ENCODE measurements at regions not wholly inside any gene's neighbourhood (a gene's known extent, or its start where the extent isn't known, plus 50 kb on each side); places are given as distances from the start of the nearest gene placed in this dataset.
"Not testable (repeated sequence)": the region's sequence is repeated elsewhere in the genome, so short reads cannot be mapped to it uniquely, and the experiment has no call there.

DNA sequence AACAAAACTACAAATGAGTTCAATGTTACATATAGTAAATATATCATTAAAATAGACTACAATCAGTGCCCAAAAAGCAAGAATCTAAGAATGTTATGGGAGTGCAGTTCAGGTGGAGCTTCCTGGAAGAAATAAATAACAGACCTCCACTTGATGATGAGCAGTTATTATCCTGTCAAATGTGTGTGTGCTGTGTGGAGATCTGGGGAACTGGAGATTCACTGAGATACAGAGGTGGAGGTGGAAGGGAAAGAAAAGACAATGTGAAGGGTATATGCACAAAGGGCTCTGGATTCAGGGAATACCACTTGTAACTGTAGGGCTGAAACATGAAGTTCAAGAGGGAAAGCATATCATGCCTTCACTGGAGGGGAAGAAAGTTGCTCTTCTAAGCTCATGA is 331.1 kb downstream of the SEMA3D start:
- no peak for FAIRE-seq
- no peaks in the 10 kb centered on the region for H3K36me3 ChIP-seq (ENCODE audit: control insufficient read depth, insufficient read depth, low read length)
- TF ChIP-seq, protein P1, sequence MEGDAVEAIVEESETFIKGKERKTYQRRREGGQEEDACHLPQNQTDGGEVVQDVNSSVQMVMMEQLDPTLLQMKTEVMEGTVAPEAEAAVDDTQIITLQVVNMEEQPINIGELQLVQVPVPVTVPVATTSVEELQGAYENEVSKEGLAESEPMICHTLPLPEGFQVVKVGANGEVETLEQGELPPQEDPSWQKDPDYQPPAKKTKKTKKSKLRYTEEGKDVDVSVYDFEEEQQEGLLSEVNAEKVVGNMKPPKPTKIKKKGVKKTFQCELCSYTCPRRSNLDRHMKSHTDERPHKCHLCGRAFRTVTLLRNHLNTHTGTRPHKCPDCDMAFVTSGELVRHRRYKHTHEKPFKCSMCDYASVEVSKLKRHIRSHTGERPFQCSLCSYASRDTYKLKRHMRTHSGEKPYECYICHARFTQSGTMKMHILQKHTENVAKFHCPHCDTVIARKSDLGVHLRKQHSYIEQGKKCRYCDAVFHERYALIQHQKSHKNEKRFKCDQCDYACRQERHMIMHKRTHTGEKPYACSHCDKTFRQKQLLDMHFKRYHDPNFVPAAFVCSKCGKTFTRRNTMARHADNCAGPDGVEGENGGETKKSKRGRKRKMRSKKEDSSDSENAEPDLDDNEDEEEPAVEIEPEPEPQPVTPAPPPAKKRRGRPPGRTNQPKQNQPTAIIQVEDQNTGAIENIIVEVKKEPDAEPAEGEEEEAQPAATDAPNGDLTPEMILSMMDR (IDR thresholded peaks at IDR 0.05; ENCODE audit: insufficient read depth, low read length, severe bottlenecking), result no peak

GRCh38 chr7:84848974-84849372 is 337.9 kb downstream of the SEMA3D start:
- H3K27me3 ChIP-seq (ENCODE audit: control insufficient read depth, insufficient read depth, low read length); FAIRE-seq; H3K36me3 ChIP-seq (ENCODE audit: control insufficient read depth, insufficient read depth, low read length); DNase-seq (ENCODE audit: low read depth); H3K4me3 ChIP-seq (ENCODE audit: low read depth, low read length): not testable (repeated sequence)

More for the DNA sequence above, 331.1 kb downstream of the SEMA3D start:
- no peaks in the 10 kb centered on the region for H3K27me3 ChIP-seq (ENCODE audit: control insufficient read depth, insufficient read depth, low read length)
- DNase-seq (ENCODE audit: low read depth), result no peak
- H3K4me3 ChIP-seq (ENCODE audit: low read depth, low read length), result no peak overlapping the region

DNA sequence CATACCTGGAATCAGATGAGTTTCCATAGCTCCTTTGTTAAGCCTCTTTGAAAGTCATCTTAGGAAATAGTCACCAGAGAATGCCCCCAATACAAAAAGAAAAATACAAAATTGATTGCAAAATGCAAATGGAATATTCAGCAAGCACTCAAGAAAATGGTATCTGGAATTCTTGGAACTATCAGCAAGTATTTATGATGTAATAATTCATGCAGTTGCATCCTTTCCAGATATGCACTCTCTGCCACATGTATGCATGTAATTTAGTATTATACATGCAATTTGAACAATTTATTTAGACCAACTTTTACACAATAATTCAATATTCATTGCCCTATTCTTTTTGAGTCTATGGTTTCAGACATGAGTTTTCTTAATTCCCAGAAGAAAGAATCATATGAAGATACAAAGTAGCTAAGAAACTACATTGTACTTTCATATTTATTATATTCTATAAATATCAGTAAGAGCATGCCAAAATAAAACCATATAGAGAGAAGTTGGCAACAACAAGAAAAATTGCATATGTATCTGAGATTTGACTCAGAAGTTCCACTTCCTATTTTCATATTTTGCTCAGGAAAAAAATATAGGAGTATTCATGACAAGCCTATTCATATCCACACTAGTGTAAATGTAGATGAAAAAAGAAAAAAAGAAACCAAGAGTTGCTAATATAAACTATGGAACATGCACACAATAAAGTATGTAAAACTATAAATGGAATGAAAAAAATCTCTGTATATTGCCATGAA is 338.5 kb downstream of the SEMA3D start:
- Histone ChIP-seq H3K36me3 (ENCODE audit: control insufficient read depth, insufficient read depth, low read length) (no peaks in the 10 kb centered on the region), H3K4me3 (ENCODE audit: low read depth, low read length) (no peak overlapping the region), H3K27me3 (ENCODE audit: control insufficient read depth, insufficient read depth, low read length) (no peaks in the 10 kb centered on the region)
- no peak for FAIRE-seq
- TF ChIP-seq, protein P1 (IDR thresholded peaks at IDR 0.05; ENCODE audit: insufficient read depth, low read length, severe bottlenecking), result no peak
- DNase-seq (ENCODE audit: low read depth), result no peak

GRCh38 chr7:84847790-84848189 is 339.1 kb downstream of the SEMA3D start:
- DNase-seq (ENCODE audit: low read depth) (no peak), FAIRE-seq (no peak)
- no peaks in the 10 kb centered on the region for H3K36me3 ChIP-seq (ENCODE audit: control insufficient read depth, insufficient read depth, low read length)
- H3K4me3 ChIP-seq (ENCODE audit: low read depth, low read length), result no peak overlapping the region
- TF ChIP-seq, protein P1 (IDR thresholded peaks at IDR 0.05; ENCODE audit: insufficient read depth, low read length, severe bottlenecking), result no peak
- no peaks in the 10 kb centered on the region for H3K27me3 ChIP-seq (ENCODE audit: control insufficient read depth, insufficient read depth, low read length)

DNA sequence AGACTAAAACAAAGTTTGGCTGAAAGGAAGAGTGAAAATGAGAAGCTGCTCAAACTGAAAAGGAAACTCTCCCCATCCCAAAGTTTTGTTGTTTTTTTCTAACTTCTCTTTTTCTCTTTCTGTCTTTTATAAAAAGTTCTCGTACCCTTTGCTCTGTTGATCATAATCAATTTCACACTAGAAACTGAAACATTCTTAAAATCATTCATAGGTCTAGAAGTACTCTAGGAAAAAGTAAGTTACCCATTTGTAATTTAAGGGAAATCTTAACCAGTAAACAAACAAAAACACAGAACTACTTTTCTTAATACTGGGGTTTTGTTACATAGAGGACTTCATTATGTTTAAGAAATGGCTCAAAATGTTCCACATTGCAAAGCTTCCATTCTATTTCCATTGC is 339.8 kb downstream of the SEMA3D start:
- H3K27me3 ChIP-seq (ENCODE audit: control insufficient read depth, insufficient read depth, low read length), result no peaks in the 10 kb centered on the region
- H3K36me3 ChIP-seq (ENCODE audit: control insufficient read depth, insufficient read depth, low read length), result no peaks in the 10 kb centered on the region
- H3K4me3 ChIP-seq (ENCODE audit: low read depth, low read length), result no peak overlapping the region
- DNase-seq (ENCODE audit: low read depth) (no peak), FAIRE-seq (no peak)
- TF ChIP-seq, protein P1 (IDR thresholded peaks at IDR 0.05; ENCODE audit: insufficient read depth, low read length, severe bottlenecking), result no peak

DNA sequence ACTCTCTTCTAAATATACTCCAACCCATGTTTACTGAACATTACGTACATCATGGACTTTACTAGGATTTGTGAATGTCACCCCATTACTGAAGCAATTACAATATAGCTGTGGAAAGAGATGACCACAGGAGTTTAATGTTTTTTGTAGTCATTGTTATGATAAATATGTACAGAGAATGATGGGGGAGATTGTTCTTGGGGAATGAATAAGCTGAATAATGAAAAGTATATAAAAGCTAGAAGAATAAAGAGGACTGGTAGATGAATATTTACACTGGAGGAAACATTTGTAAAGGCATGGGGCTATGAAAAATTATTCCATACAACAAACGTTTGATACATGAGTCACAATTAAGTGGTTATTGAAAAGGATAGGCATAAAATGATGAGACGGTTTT is 340.9 kb downstream of the SEMA3D start:
- TF ChIP-seq, protein P1 (IDR thresholded peaks at IDR 0.05; ENCODE audit: insufficient read depth, low read length, severe bottlenecking), result no peak
- Histone ChIP-seq H3K27me3 (ENCODE audit: control insufficient read depth, insufficient read depth, low read length) (no peaks in the 10 kb centered on the region), H3K4me3 (ENCODE audit: low read depth, low read length) (no peak overlapping the region), H3K36me3 (ENCODE audit: control insufficient read depth, insufficient read depth, low read length) (no peaks in the 10 kb centered on the region)
- FAIRE-seq (no peak), DNase-seq (ENCODE audit: low read depth) (no peak)

Data from bronchial epithelial cell (primary cell).